HG03108 (cell line): ENCODE measurements at regions not wholly inside any gene's neighbourhood (a gene's known extent, or its start where the extent isn't known, plus 50 kb on each side); places are given as distances from the start of the nearest gene placed in this dataset.
"Not testable (repeated sequence)": the region's sequence is repeated elsewhere in the genome, so short reads cannot be mapped to it uniquely, and the experiment has no call there.

Experiments
- ATAC-seq: cut with Tn5 transposase; IDR thresholded peaks from one replicate; pipeline ENCODE4 v1.9.1; 2021; ENCODE audit warnings: moderate library complexity; ENCODE audit not compliant: unreplicated experiment

DNA sequence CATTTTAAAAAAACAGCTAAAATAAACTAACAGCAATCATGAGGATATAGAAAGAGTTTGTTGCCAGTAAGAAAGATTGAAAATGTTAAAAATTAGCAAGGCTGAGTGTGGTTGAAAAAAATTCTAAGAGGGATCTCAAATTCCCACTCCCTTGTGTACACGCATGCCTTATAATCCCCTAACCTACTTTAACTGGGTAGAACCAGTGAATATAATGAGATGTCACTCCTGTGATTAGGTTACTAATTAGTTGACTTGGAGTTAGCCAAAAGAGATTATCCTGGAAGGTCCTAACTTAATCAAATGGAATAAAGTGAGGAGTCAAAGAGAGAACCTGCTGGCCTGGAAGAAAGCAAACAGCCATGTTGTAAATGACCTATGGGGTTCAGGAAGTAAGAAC, 286.0 kb upstream of the TGFBR2 start:
- ATAC-seq, result no peak

DNA sequence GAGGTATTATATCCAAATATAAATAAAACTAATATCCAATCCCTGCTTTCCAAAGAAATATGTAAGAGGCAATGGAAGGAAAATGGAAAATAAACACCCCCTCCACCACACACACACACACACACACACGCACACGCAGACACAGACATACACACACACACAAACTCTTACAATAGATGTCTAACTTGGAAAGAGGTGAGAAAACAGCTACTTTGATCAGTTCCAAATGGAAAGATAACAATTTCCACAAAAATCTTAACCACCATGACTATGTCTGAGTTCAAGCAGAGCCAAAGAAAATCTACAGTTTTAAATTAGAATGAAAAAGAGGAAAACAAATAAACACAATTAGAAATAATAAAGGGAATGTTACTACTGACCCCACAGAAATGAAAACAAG, 285.3 kb upstream of the TGFBR2 start:
- ATAC-seq, result no peak

DNA sequence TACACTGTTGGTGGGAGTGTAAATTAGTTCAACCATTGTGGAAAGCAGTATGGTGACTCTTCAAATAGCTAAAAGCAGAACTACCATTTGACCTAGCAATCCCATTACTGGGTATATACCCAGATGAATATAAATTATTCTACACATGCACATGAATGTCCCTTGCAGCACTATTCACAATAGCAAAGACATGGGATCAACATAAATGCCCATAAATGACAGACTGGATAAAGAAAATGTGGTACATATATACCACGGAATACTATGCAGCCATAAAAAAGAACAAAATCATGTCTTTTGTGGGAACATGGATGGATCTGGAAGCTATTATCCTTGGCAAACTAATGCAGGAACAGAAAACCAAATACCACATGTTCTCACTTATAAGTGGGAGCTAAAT, 282.8 kb upstream of the TGFBR2 start:
- not testable (repeated sequence) for ATAC-seq

DNA sequence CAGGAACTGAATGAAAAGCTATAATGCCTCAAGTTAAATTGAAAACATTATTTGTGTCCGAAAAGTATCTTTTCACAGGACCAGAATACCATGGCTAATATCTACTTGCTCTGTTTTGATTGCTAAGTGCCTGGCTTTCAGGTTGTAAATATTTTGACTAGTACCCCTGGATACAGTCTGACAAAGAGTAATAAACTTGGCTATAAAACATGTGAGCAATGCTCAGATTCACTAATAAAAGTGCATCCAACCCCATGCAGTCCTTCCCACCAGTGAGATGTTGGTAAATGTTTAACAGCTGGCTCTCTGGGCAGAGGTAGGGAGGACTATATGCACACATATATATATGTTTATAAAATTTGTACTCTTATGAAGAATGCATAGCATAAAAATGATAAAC, 281.8 kb upstream of the TGFBR2 start:
- ATAC-seq, result no peak

DNA sequence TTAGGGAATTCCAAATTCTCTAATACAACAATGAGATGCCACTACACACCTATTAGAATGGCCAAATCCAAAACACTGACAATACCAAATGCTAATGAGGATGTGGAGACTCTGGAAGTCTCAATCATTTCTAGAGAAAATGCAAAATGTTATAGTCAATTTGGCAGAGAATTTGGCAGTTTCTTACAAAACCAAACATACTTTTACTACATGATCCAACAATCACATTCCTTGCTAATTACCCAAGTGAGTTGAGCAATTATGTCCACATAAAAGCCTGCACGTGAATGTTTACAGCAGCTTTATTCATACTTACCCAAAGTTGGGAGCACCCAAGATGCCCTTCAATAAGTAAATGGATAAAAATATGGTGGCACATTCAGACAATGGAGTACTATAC, 278.4 kb upstream of the TGFBR2 start:
- not testable (repeated sequence) for ATAC-seq

- not testable (repeated sequence) for ATAC-seq
These were observed 277.5 kb upstream of the TGFBR2 start for GRCh38 chr3:30328935-30329334.

GRCh38 chr3:30331519-30331918, 274.9 kb upstream of the TGFBR2 start:
- no peak for ATAC-seq

DNA sequence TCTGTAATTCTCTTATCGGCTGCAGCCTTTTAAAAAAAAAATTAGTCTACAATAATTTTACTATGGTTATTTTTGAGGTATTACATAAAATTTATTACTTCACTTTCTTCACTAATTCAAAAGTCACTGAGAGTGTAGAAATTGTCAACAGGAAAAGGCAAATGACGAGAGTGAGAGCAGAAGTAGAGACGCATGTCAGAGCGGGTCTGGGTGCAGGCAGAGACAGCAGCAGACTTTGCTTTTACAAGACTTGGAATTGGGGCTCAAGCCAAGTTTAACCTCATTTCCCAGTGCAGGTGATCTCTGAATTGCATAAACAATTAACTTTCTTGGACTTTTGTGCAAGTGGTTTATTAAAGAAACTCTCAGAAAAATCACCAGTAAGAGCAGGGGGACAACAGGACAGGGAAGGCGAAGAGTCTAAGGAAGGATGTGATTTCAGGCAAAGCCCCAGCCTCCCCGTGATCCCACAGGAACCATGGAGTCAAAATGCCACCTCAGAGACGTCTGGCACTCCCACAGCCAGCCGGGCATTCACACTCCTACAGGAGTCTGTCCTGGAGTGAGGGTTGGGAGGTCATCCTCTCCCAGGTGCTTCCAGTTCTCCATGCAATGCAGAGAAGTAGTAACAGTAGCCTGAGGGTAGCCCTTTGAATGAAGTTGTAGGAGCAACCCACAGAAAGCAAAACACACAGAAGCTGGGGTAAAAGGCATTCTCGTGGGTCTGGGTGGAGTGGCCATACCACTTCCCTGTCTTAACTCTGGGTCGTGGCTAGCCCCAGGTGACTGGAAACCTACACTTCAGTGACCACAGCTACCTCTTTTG, 274.0 kb upstream of the TGFBR2 start:
- no peak for ATAC-seq

DNA sequence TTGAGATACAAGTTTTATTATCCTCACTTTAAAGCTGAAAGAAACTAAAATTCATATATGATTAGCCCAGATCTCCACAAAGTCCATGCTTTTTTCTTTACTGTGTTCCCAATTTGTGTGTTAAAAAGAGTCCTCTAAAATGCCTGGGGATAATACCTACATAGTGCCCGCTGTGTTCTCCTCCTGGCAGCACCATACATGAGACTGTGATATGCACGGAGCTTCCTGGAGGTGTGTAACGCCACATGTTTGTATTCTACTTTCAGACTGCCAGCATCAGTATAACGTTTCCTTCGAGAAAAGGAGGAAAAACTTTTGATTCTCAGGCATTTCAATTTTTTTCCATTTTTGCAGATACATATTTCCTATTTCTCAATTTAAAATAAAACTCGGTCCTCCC, 273.3 kb upstream of the TGFBR2 start:
- ATAC-seq, result no peak

GRCh38 chr3:30333903-30334302, 272.5 kb upstream of the TGFBR2 start:
- no peak for ATAC-seq

DNA sequence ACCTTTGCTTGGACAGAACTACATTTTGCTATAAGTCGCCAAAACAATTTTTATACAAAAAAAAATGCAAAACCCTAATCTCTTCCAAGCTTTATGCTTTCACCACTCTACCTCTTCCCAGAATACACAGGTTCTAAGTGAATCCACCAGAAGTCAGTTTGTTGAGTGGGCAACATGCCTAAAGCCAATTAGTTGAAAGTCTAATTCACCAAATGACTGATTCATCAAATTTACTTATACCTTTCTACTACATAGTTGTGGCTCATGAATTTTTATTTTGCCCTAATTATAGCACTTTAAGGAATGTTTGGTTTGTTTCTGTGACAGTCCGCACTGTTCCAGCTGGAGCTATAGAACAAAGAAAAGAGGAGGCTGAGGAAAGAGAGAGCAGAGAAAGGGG, 265.9 kb upstream of the TGFBR2 start:
- ATAC-seq, result no peak

DNA sequence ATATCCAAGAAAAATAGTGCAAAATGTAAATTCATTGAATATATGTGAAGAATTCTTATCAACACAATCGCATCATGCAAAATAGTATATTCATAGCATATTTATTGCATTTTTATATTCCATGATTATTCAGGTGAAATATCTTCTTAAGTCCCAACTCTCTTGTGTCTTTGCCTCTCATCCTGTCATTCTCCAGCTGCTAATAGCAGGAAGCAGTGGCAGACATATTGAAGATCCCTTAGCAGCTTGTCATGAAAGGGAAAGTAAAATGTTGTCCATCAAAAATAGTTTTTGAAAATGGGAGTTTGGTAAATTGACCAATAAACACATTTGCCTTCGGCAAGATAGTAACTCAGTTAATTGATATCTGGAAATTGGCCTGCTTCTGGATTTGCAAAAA, 265.3 kb upstream of the TGFBR2 start:
- no peak for ATAC-seq

- ATAC-seq, result no peak
These were observed 264.6 kb upstream of the TGFBR2 start for GRCh38 chr3:30341851-30342250.

GRCh38 chr3:30342318-30343060, 263.9 kb upstream of the TGFBR2 start:
- no peak for ATAC-seq

DNA sequence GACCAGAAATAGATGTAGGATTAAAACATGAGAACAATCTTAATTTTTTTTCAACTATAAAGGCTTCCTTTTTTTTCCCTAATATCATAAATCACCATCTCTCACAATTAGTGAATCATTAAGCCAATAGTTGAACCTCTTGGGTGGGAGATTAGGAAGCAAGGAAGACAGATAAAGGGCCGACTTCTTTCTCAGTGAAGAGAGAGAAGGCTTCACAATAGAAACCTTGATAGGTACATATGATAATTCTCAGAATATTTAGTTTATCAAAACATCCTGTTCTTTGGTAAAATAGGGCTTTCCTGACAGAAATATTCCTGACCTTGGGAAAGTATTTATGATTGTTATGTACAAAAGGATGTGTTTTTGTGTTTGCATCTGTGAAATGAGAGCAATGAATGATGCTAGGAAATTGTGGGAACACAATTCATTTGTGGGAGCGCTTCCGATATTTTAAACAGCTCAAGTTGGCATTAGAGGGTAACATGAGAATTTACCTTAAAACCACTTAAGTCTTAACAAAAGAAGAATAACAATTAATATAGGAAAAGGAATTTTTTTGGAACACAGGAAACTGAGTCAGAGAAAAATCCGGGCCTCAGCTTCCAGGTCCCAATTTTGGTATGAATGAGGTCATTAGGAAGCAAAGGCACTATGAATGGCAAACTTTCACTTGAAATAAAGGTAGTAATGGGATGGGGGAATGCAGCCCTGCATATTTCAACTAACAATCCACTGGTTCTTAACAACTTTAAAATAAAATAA, 263.2 kb upstream of the TGFBR2 start:
- ATAC-seq, result no peak

- ATAC-seq, result no peak
These were observed 262.5 kb upstream of the TGFBR2 start for GRCh38 chr3:30343861-30344260.

- ATAC-seq, result no peak
These were observed 262.1 kb upstream of the TGFBR2 start for GRCh38 chr3:30344288-30344687.

DNA sequence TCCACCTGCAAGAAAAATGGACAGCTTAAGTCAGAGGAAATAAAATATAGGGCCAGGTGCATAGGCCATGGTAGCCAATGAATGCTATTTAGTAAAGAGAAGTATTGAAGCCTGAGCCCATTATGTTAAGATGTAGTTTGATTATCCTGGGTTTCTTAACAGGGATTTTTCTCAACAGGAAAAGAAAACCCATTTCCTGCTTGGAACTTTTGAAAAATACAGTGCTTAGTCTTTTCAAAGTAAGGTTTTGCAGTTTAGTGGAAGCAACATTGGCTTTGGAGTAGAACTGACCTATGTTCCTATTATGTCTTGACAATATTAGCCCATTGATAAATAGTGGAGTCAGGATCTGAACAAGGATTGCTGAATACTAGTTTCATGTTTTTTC, 259.5 kb upstream of the TGFBR2 start:
- ATAC-seq, result no peak

- ATAC-seq, result peak; percentile 69
These were observed 258.7 kb upstream of the TGFBR2 start for GRCh38 chr3:30347679-30348216.

DNA sequence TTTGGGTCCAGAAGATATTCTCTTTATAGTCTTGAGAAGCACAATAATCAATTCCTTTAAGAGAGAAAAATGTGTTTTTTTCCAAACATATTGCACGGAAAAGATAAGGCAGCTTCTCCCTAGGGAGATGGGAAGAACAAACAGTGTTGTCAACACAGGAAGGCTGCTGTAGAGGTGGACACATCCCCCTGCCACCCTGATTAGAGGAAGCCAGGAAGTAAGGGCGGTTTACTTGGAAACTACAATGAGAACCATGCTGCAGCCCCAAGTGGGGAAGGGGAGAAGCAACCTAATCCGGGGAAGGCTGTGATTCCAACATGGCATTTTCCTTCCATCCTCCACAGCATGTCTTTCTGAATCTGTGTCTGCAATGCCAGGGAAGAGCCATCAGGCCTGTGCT, 256.9 kb upstream of the TGFBR2 start:
- ATAC-seq, result no peak

GRCh38 chr3:30350011-30350410, 256.4 kb upstream of the TGFBR2 start:
- ATAC-seq, result no peak
